HepG2 (cell line): ENCODE measurements at regions not wholly inside any gene's neighbourhood (a gene's known extent, or its start where the extent isn't known, plus 50 kb on each side); places are given as distances from the start of the nearest gene placed in this dataset.

Experiments
- POLR2AphosphoS5 ChIP-seq: IDR thresholded peaks from 2 replicates; pipeline ENCODE4 v1.6.1; 2012; ENCODE audit warnings: low read depth, low read length
- RXRA ChIP-seq: sonication (generic); formaldehyde crosslinking; IDR thresholded peaks from 2 replicates; pipeline ENCODE4 v1.5.1; 2020; ENCODE audit warnings: missing genetic modification reagents
- TAF1 ChIP-seq: sonication (generic); formaldehyde crosslinking; IDR thresholded peaks from 2 replicates; pipeline ENCODE4 v1.4.0; 2020; ENCODE audit warnings: missing genetic modification reagents
- ZFP36L2 ChIP-seq: sonication (generic); formaldehyde crosslinking; IDR thresholded peaks from 2 replicates; pipeline ENCODE4 v1.4.0; 2020; ENCODE audit warnings: missing genetic modification reagents

DNA sequence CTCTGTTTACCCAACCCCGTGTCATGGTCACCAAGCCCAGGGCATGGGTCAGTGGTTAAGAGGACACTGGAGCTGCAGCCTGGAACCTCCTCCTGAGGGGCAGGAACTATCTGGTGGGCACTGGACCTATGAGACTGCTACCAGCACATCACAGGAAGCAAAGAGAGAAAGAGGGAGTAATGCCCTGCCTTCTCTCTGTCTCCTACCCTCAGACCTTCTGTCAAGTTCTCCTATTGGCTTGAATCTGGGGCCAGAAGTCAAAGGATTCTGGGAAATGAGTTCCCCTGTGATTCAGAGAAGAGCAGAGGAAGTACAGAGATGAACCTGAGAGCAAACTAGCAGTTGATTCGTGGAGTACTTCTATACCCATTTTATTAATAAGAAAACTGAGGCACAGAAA is 123.0 kb upstream of the GNAO1 start:
- no peak for TF ChIP-seq ZFP36L2
- TF ChIP-seq TAF1 (CRISPR knock-in tag) = no peak
- TF ChIP-seq RXRA = no peak
- no peak for TF ChIP-seq POLR2AphosphoS5
